Stimulated activated CD4-positive, alpha-beta T cell treated with anti-CD3 and anti-CD28 coated beads, Interleukin-1b, Interleukin-23, amount 100 ng/mL, for 24 hours (primary cell): ENCODE measurements at regions not wholly inside any gene's neighbourhood (a gene's known extent, or its start where the extent isn't known, plus 50 kb on each side); places are given as distances from the start of the nearest gene placed in this dataset.
"Not testable (repeated sequence)": the region's sequence is repeated elsewhere in the genome, so short reads cannot be mapped to it uniquely, and the experiment has no call there.

ENCODE experiments used
- DNase-seq, 4 experiments: peaks; one replicate each; pipeline ENCODE4 v3.0.0-alpha.2; 2020; ENCODE audit warnings: low read depth in 4 of 4, low spot score in 1 of 4

DNA sequence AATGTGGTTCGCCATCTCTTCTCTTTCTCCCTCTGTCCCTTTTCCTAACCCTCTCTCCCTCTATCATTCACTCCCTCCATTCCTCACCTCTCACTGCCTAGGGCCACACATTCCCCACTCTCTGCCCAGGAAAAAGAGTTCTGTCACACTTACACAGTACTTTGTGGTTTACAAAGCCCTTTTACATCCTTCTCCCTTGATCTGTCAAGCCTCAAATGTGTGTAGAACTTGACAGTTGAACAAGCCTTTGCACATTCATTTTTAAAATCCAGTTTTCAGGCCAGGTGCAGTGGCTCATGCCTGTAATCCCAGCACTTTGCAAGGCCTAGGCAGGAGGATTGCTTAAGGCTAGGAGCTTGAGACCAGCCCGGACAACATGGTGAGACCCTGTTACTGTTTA lies 156.3 kb downstream of the VSIG4 start:
- no peak for DNase-seq

DNA sequence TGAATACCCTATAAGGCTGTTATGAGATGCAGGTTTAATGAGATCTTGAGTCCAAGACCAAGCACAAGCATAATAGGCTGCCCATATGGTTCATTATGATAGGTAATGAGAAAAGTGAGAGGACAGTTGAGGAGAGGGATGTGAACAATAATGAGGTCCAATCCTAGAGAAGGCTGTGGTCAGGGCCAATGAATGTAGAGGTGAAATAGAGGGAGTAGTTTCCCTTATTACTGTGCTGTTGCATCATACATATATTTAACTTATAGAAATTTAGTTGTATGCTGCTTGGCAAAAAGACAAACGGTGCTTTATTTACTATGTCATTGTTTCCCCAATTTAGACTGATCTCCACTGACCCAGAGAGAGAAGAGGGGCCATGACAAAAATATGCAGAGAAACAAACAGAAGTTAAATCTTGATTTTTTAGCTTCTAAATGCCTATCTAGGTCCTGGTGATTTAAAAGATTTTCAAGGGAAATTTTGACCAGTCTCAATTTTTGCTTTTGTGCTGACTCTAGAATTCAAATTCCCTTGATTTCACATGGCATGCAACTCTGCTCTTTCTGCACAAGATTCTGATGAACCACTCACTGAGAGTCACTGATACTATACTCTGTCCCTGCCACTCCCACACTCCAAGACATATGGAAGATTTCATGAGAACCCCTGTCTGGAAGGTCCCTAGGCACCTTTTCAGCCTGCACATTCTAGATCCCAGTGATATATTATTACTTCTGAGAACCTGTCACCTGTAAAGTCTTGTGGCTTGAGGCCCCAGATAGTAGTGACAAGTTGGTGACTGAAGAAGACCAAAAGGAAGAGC lies 159.7 kb downstream of the VSIG4 start:
- no peak for DNase-seq

DNA sequence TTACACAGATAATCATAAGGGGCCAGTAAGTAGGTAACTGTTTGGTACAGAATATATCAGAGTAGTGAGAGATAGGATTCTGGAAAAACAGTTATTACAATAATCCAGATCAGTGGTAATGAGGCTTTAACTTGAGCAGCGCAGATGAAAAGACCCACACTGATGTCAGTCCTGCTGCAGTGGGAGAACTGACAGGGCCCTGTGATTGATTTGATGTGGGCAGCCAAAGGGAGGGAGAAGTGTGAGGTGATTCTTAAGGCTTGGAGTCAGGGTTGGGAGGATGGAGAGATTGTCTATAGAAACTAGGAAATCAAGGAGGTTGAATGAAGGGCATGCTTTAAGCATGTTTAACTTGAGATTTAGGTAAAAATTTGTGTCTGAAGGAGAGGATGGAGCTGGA lies 161.4 kb downstream of the VSIG4 start:
- no peak for DNase-seq

DNA sequence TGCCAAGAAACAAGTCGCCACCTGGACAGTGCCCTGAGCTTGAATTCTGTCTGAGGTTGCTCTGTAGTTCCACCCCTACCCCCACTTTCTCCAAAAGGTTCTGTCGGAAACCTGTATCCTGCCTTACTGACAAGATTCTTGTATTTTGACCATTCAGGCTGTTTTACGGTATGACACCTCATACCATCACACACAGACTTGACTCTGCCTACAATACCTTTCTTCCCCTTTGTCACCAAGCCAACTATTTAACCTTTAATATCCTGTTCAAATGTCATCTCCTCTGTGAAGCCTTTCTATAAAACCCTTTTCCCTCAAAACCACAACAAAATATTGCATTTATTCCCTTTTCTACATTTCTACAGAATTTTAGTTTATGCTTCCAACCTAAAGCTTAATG lies 161.9 kb downstream of the VSIG4 start:
- DNase-seq = no peak

DNA sequence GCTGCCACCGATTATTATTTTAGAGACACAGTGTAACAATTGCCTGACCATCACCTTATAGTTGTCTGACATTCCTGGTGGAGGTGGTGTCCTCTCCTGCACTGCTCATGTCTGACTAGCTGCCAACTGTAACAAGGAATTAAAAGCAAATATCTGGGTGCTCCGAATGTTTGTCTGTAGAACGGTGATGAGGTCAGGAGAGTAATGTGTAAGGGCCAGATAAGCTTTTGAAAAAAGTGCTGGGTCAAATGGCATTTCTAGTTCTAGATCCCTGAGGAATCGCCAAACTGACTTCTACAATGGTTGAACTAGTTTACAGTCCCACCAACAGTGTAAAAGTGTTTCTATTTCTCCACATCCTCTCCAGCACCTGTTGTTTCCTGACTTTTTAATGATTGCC lies 164.3 kb downstream of the VSIG4 start:
- not testable (repeated sequence) for DNase-seq

DNA sequence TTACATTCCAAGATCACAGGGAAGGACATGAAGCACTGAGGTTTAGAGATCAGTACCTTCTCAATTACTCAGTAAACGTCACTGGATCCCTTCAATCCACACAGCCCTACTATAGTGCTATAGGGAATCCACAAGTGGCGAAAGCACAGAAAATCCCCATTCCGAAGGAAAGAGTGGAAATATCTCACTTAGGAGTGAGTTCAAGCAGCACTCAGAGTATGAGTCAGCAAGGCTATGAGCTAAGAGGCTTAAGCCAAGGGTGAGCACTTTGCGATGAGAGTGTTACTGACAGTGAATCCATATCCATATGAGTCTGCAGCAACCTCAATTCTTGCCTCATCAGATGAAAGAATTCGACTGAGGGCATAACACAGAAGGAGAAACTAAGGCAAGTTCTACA lies 165.1 kb downstream of the VSIG4 start:
- DNase-seq = no peak

DNA sequence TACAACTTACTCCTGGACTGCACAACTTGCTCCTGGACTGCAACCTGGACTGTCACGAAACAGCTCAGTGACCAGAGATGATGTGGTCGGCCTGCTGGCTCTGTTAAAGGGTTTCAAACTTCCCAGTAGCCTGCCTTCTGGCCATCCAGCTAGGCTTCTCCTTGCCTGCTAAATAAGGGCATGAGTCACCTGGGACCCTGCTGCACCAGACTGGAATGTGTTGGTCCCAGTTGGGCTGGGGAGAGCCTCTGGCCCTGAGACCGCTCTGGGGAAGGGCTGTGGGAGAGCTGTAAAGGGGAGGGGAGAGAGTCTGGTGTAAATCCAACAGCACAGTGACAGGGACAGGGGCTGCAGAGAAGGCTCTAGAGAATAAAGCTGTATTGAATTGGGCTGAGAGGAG lies 165.8 kb downstream of the VSIG4 start:
- DNase-seq = no peak

DNA sequence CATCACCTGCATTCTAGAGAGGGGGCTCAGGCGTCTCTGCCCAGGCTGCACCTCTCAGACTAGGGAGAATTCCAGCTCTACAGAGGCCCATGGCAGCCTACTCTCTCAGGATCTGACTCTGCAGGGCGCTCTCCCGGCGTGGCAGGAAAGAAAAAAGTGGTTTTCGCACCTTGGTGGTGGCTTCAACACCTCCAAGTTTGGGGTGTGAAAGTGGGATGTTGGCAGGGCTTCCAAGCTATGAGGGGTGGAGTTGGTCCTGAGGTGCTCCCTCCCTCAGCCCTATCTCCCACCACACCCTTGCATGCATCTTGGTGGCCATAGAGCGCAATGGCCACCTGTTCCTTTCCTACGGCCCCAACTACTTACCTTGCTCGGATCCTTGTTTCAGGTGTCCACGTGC lies 166.5 kb downstream of the VSIG4 start:
- DNase-seq = no peak

DNA sequence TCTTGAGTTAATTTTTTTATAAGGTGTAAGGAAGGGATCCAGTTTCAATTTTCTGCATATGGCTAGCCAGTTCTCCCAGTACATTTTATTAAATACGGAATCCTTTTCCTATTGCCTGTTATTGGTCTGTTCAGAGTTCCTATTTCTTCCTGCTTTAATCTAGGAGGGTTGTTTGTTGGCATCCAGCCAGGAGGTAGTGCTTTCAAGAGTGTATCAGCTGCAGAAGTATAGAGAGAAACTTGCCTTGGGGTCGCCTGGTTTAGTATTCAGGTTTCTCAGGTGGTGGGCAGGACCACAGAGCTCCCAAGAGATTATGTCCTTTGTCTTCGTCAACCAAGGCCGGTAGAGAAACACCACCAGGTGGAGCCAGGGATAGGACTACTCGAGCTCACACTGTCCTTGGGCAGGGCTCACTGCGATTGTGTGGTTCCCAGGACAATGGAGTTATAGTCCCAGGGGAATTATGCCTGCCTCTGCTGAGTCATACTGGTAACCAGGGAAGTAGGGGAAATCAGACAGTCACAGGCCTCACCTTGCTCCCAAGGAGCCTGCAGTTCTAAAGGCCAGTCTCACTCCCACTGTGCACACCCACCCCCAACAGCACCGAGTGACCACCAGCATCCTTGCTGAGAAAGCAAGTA lies 168.1 kb downstream of the VSIG4 start:
- DNase-seq = no peak

DNA sequence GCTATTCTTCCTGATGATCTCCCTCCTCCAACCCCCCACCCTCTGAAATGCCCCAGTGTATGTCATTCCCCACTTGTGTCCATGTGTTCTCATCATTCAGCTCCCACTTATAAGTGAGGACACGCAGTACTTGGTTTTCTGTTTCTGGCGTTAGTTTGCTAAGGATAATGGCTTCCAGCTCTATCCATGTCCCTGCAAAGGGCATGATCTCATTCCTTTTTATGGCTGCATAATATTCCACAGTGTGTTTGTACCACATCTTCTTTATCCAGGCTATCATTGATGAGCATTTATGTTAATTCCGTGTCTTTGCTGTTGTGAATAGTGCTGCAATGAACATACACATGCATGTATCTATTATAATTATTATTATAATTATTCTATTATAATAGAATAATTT lies 169.3 kb downstream of the VSIG4 start:
- not testable (repeated sequence) for DNase-seq

DNA sequence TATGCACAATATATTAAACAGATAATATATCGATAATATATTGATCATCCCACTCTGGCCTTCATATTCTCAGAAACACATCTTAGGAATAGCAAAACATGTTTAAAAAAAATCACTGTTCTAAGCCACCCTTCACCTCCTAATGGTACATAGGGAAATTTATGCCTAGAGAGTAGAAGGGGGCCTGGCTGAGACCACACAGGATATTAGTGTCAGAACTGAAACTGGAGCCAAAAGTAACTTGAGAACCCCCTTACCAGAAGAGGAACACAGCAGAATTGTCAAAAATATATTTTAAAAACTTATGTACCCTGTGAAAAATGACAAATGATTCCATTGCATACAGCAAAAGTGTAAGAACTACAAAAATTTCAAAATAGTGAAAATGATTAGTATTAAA lies 173.1 kb downstream of the VSIG4 start:
- DNase-seq = no peak

DNA sequence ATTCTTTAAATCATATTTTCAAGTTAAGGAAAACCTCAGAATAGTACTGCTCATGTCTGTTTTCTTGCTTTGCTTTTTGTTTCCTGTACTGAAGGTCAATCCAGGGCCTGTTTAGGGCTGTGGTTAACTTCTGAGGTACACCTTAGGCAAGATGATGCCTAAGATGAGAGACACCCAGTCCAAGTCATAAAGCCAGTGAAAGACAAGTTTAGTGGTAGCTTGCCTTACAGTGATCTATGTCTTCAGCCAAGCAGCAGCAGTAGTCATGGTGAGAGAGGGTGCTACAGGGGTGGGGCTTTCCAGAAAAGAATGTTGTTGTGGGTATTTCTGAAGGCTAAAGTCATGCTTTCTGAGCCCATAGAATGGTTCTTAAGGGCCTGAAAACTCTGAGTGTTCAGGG lies 173.7 kb downstream of the VSIG4 start:
- no peak for DNase-seq

DNA sequence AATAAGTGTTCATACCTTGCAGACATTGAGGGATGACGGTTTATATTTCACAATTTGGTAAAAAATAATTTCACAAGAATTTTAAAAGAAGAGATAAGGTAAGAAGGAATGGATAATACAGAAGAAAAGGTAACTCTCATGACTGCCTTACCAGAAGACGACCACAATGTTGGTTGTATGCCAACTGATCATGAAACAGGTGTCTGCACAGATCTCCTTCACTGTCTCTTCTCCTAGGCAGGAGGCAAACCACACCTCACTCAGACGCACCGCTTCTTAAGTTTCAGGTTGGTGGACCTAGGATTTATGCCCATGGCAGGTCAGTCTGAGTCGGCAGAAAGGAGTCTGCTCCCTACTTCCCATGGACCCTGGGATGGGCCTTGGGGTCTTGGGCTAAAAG lies 177.2 kb downstream of the VSIG4 start:
- DNase-seq = no peak

DNA sequence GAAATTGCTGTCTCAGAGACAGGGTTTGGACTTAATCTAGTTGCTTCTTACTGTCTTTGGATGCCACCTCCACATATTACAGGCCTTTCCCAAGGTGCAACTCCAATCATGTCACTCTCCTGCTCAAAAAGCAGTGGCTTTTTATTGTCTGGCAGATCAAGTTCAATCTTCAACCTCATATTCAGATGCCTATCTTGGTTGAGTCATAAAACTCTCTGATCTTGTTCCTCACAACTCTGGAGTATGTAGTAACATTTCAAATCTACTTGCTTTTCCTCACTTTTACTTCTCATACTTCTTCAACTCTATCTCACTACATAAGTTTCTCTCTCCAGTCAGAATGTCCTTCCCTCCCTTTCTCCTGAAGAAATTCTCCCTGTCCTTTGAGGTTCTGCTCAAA lies 180.6 kb downstream of the VSIG4 start:
- no peak for DNase-seq

DNA sequence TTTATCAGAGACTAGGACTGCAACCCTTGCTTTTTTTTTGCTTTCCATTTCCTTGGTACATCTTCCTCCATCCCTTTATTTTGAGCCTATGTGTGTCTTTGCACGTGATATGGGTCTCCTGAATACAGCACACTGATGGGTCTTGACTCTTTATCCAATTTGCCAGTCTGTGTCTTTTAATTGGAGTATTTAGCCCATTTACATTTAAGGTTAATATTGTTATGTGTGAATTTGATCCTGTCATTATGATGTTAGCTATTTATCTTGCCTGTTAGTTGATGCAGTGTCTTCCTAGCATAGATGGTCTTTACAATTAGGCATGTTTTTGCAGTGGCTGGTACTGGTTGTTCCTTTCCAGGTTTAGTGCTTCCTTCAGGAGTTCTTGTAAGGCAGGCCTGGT lies 185.4 kb downstream of the VSIG4 start:
- DNase-seq = not testable (repeated sequence)

DNA sequence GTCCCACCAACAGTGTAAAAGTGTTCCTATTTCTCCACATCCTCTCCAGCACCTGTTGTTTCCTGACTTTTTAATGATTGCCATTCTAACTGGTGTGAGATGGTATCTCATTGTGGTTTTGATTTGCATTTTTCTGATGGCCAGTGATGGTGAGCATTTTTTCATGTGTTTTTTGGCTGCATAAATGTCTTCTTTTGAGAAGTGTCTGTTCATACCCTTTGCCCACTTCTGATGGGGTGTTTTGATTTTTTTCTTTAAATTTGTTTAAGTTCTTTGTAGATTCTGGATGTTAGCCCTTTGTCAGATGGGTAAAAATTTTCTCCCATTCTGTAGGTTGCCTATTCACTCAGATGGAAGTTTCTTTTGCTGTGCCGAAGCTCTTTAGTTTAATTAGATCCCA lies 183.9 kb downstream of the MSN start:
- not testable (repeated sequence) for DNase-seq

DNA sequence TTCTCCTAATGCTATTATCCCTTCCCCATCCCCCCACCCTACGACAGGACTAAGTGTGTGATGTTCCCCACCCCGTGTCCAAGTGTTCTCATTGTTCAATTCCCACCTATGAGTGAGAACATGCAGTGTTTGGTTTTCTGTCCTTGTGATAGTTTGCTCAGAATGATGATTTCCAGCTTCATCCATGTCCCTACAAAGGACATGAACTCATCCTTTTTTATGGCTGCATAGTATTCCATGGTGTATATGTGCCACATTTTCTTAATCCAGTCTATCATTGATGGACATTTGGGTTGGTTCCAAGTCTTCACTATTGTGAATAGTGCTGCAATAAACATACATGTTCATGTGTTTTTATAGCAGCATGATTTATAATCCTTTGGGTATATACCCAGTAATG lies 183.4 kb downstream of the MSN start:
- not testable (repeated sequence) for DNase-seq

DNA sequence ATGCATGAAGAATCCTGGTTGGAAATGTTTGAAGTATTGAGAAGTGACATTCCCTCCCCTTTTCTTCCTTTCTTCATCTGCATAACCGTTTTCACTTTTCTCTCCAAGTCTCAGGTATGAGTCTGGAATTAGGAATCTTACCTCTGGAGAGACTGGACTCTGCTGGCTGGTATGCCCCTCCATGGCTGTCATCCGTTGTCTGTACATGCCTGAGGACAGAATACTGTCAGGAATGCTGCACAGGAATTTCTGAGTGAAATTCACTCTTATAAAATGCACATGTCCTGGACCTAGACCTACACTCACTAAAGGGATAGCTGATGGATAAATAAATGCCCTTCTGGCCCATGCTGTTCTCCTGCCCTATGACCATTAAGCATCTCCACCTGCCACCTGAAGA lies 179.5 kb downstream of the MSN start:
- no peak for DNase-seq

DNA sequence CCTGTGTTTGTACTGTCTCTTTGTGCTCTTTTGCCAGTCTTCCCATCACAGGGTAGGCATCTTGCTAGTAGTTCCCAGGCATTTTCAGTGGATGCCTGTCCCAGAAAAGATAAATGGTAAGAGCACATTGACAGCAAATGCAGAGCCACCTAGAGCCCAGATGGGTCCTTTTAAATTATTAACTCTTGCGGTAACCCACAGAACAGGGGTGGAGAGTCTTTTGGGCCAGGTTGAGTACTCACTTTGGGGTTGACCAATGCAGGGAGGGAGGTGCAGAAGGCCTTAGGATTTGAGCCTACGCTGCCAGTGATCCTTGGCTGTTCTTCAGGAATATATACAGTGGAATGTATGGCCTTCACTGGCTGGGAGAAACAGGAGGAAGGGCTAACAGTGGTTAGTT lies 173.8 kb downstream of the MSN start:
- no peak for DNase-seq

DNA sequence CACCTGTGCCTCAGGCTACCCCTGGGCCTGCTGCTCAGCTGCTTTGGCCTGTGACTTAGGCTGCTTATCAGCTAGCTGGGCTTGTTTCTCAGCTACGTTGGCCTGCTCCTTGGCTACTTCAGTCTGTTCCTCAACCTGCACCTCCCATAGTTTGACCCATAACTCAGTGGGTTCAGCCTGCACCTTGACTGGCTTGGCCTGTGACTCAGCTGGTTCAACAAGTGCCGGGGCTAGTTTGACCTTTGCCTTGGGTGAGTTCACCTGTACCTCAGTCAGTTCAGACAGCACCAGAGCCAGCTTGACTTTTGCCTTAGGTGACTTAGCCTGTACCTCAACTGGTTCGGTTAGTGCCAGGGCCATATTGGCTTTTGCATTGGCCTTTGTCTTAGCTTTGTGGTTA lies 171.2 kb downstream of the MSN start:
- no peak for DNase-seq

DNA sequence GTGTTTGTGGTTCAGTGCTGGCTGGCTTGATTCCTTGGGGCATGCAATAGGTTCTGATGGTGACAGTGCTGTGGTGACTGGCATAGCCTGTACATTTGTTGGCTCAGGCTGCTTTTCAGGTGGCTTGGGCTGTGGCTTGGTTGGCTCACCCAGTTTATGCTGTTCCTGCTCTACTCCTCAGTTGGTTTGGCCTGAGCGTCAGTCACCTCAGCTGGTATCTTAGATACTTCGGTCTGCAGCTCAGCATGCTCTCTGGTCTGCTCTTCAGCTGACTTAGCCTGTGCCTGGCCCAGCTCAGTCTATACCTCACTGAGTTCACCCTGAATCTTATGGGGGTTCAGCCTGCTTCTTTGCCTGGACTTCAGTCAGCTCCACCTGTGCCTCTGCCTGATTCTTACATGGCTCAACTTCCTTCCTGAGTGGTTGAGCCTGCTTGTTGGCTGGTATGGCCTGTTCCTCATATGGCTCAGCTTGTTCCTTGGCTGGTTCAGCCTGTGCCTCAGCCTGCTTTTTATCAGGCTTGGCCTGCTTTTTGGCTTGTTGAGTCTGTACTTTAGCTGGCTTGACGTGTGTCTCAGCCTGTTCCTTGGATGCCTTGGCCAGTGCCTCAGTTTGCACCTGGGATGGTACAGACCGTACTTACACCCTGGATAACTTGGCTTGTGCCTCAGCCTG lies 170.6 kb downstream of the MSN start:
- no peak for DNase-seq

DNA sequence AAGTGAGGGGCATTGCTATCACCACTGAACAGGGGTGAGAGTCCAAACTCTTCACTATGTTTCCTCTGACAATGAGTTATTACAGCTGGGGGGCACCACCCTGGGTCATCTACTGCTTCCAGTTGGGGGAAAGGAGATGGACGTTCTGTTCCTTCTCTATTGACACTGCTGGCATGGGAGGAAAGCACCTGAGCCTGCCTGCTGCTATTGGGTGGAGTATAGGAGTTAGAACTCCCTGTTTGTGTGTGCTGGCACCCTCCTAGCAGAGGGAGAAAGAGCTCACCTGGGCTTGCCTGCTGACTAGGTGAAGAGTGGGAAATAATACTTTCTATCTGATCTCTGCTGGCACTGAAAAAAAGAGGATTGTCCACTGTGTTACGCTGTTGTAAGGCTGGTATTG lies 163.8 kb downstream of the MSN start:
- DNase-seq = no peak
